Activated effector memory CD4-positive, alpha-beta T cell treated with anti-CD3 and anti-CD28 coated beads, Interleukin-2, amount 50 U/mL, for 16 hours (primary cell): ENCODE measurements at regions not wholly inside any gene's neighbourhood (a gene's known extent, or its start where the extent isn't known, plus 50 kb on each side); places are given as distances from the start of the nearest gene placed in this dataset.
A peak's percentile ranks its signal among the peaks of the same experiment; 100 is the strongest.
"Not testable (repeated sequence)": the region's sequence is repeated elsewhere in the genome, so short reads cannot be mapped to it uniquely, and the experiment has no call there.

ENCODE experiments used
- DNase-seq: peaks from one replicate; pipeline ENCODE4 v3.0.0-alpha.2; 2020

DNA sequence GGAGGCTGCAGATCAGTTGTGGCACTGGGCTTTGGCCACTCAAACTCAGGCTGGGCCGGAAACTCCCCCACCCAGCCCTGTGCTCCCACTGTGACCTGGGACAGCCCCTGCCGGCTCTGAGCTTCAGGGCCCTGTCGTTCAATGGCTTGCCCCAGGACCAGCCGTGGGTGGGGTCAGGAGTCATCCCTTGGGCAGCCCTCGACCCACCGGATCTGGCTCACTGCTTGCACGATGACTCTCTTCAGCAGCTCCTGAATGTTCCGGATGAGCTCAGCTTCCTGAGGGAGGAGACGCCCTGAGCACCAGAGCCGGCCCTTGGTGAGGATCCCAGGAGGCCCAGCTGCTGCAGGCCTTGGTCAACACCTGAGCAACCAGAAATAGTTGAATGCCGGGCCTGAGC lies 1544.2 kb upstream of the USP9Y start:
- DNase-seq, result not testable (repeated sequence)

DNA sequence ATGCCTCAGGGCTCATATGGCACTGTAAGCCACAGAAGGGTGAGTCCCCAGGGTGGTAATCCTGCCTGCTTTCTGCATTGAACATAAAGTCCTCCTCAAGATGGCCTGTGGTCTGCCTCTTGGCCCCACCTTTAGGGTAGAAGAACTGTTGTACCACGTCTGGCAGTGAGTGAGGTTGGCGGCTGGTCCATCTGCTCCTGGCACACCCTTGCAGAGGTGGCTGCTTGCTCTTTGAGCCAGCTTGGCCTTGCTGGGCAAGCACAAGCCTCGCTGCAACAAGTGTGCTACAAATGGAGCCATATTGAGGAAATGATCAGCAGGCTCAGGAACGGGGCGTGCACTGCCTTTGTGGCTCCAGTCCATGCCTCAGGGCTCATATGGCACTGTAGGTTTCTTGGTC lies 1524.0 kb upstream of the USP9Y start:
- DNase-seq, result not testable (repeated sequence)

DNA sequence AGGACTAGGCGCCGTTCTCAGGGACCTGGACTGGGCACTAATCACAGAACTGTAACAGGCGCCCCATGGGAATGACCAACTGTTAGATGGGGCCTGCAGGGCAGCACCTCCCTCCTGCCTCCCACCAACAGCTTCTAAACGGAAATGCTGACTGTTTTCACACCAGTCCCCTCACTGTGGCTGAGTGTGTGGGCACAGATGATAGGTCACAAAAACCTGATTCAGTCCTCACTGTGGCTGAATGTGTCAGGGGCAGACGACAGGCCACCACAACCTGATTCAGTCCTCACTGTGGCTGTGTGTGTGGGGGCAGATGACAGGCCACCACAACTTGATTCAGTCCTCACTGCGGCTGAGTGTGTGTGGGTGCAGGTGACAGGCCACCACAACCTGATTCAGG lies 1499.9 kb upstream of the USP9Y start:
- DNase-seq, result peak; percentile 62

- DNase-seq, result peak; percentile 69
Measured at GRCh38 chrY:11214851-11215250, 1486.2 kb upstream of the USP9Y start.
